GM12864 (cell line): ENCODE measurements at regions not wholly inside any gene's neighbourhood (a gene's known extent, or its start where the extent isn't known, plus 50 kb on each side); places are given as distances from the start of the nearest gene placed in this dataset.

Experiments used
- DNase-seq: peaks from one replicate; pipeline ENCODE4 v3.0.0-alpha.2; 2011; ENCODE audit warnings: low read depth
- H3K4me3 ChIP-seq: 2 replicates; pipeline ENCODE4 v1.5.1; 2011; ENCODE audit warnings: mild to moderate bottlenecking, low read depth, low read length, control low read depth
- CTCF ChIP-seq: IDR thresholded peaks from 2 replicates; pipeline ENCODE4 v1.5.1; 2011; ENCODE audit warnings: low read depth, mild to moderate bottlenecking, moderate library complexity, low read length, control low read depth, inconsistent platforms; ENCODE audit errors: missing control alignments

GRCh38 chr5:24747327-24747726, 102.5 kb upstream of the CDH10 start:
- no peak for DNase-seq
- no peak for TF ChIP-seq CTCF
- H3K4me3 ChIP-seq, result no peak overlapping the region

- TF ChIP-seq CTCF, result no peak
- no peak for DNase-seq
- H3K4me3 ChIP-seq, result no peak overlapping the region
Measured at GRCh38 chr5:24742334-24742733, 97.6 kb upstream of the CDH10 start.

- no peak for DNase-seq
- no peak for TF ChIP-seq CTCF
- no peak overlapping the region for H3K4me3 ChIP-seq
Measured at GRCh38 chr5:24737163-24737562, 92.4 kb upstream of the CDH10 start.

GRCh38 chr5:24735284-24735683, 90.5 kb upstream of the CDH10 start:
- DNase-seq, result no peak
- no peak for TF ChIP-seq CTCF
- H3K4me3 ChIP-seq, result no peak overlapping the region

- no peak for DNase-seq
- no peak overlapping the region for H3K4me3 ChIP-seq
- no peak for TF ChIP-seq CTCF
Measured at GRCh38 chr5:24732184-24732583, 87.4 kb upstream of the CDH10 start.

GRCh38 chr5:24720743-24721142, 76.0 kb upstream of the CDH10 start:
- TF ChIP-seq CTCF, result no peak
- no peak overlapping the region for H3K4me3 ChIP-seq
- no peak for DNase-seq

- TF ChIP-seq CTCF, result no peak
- H3K4me3 ChIP-seq, result no peak overlapping the region
- no peak for DNase-seq
Measured at GRCh38 chr5:24714746-24715145, 70.0 kb upstream of the CDH10 start.
